ENCODE measurements at regions not wholly inside any gene's neighbourhood (a gene's known extent, or its start where the extent isn't known, plus 50 kb on each side); places are given as distances from the start of the nearest gene placed in this dataset.

- no peak for DNase-seq (ENCODE audit: extremely low spot score, unreplicated experiment)
- Mint-ChIP-seq H3K36me3 (ENCODE audit: unreplicated experiment) (no peaks in the 10 kb centered on the region), H3K4me3 (ENCODE audit: unreplicated experiment) (no peak overlapping the region), H3K9me3 (ENCODE audit: unreplicated experiment) (peaks cover 4% of the 10 kb centered on the region), H3K27ac (ENCODE audit: unreplicated experiment) (no peak overlapping the region), H3K27me3 (ENCODE audit: unreplicated experiment) (peaks cover 6% of the 10 kb centered on the region), H3K4me1 (ENCODE audit: unreplicated experiment) (peaks cover 2% of the 10 kb centered on the region)
- TF ChIP-seq CTCF (IDR thresholded peaks at IDR 0.05) = no peak
Measured at GRCh38 chr2:41644936-41645335, 402.9 kb upstream of the PKDCC start.

GRCh38 chr2:41647468-41648050 is 400.3 kb upstream of the PKDCC start:
- Mint-ChIP-seq H3K9me3 (ENCODE audit: unreplicated experiment) (no peaks in the 10 kb centered on the region), H3K36me3 (ENCODE audit: unreplicated experiment) (no peaks in the 10 kb centered on the region), H3K27ac (ENCODE audit: unreplicated experiment) (no peak overlapping the region), H3K4me3 (ENCODE audit: unreplicated experiment) (no peak overlapping the region), H3K27me3 (ENCODE audit: unreplicated experiment) (peaks cover 13% of the 10 kb centered on the region), H3K4me1 (ENCODE audit: unreplicated experiment) (peaks cover 2% of the 10 kb centered on the region)
- DNase-seq (ENCODE audit: extremely low spot score, unreplicated experiment) = no peak
- TF ChIP-seq CTCF (IDR thresholded peaks at IDR 0.05) = no peak

- peaks cover 4% of the 10 kb centered on the region for H3K9me3 Mint-ChIP-seq (ENCODE audit: unreplicated experiment)
- H3K4me1 Mint-ChIP-seq (ENCODE audit: unreplicated experiment) = no peaks in the 10 kb centered on the region
- no peak overlapping the region for H3K4me3 Mint-ChIP-seq (ENCODE audit: unreplicated experiment)
- TF ChIP-seq CTCF (IDR thresholded peaks at IDR 0.05) = no peak
- H3K27me3 Mint-ChIP-seq (ENCODE audit: unreplicated experiment) = peaks cover 13% of the 10 kb centered on the region
- no peak overlapping the region for H3K27ac Mint-ChIP-seq (ENCODE audit: unreplicated experiment)
- H3K36me3 Mint-ChIP-seq (ENCODE audit: unreplicated experiment) = no peaks in the 10 kb centered on the region
- DNase-seq (ENCODE audit: extremely low spot score, unreplicated experiment) = no peak
Measured at GRCh38 chr2:41657226-41657625, 390.6 kb upstream of the PKDCC start.

GRCh38 chr2:41659758-41660157 is 388.1 kb upstream of the PKDCC start:
- Mint-ChIP-seq H3K27me3 (ENCODE audit: unreplicated experiment) (peaks cover 16% of the 10 kb centered on the region), H3K9me3 (ENCODE audit: unreplicated experiment) (peaks cover 4% of the 10 kb centered on the region), H3K4me1 (ENCODE audit: unreplicated experiment) (no peaks in the 10 kb centered on the region), H3K27ac (ENCODE audit: unreplicated experiment) (no peak overlapping the region), H3K36me3 (ENCODE audit: unreplicated experiment) (no peaks in the 10 kb centered on the region), H3K4me3 (ENCODE audit: unreplicated experiment) (no peak overlapping the region)
- no peak for TF ChIP-seq CTCF (IDR thresholded peaks at IDR 0.05)
- no peak for DNase-seq (ENCODE audit: extremely low spot score, unreplicated experiment)

GRCh38 chr2:41662461-41662860 is 385.4 kb upstream of the PKDCC start:
- Mint-ChIP-seq H3K36me3 (ENCODE audit: unreplicated experiment) (no peaks in the 10 kb centered on the region), H3K4me3 (ENCODE audit: unreplicated experiment) (no peak overlapping the region), H3K9me3 (ENCODE audit: unreplicated experiment) (peaks cover 4% of the 10 kb centered on the region), H3K27me3 (ENCODE audit: unreplicated experiment) (peaks cover 15% of the 10 kb centered on the region), H3K27ac (ENCODE audit: unreplicated experiment) (no peak overlapping the region), H3K4me1 (ENCODE audit: unreplicated experiment) (no peaks in the 10 kb centered on the region)
- DNase-seq (ENCODE audit: extremely low spot score, unreplicated experiment) = no peak
- TF ChIP-seq CTCF (IDR thresholded peaks at IDR 0.05) = no peak
